ENCODE measurements at regions not wholly inside any gene's neighbourhood (a gene's known extent, or its start where the extent isn't known, plus 50 kb on each side); places are given as distances from the start of the nearest gene placed in this dataset.

DNA sequence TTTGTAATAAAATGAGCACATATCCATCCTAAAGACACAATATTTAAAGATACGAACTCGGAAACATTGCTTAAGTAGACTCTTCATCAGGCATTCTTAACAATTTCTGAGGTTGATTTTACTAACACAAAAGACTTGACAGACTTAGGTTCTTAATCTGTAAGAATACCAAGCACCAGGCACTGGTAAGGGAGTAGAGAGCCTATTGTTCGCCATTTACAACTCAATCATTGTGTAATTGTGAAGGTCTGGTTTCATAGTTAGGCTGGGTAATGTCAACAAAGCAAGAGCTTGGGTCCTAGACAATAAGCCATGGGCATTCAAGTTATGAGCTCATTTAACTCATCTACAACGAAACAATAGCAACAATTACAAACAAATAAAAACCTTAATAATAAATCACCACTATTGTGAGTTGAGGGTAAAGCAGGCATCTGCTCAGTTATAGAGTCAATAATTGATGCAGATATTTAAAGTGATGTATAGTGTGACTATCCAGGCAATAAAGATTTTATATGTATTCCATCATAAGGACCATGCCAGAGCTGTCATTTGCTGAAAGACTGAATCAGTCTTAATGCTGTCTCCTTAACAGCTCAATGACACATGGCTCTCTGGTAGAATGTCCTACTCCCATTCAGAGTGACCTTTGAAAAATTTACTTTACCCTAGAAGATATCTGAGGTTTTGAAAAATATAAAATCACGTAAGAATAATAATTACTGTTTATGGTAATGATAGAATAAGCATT is 664.0 kb upstream of the PCDH7 start:
- TF ChIP-seq, protein P1, sequence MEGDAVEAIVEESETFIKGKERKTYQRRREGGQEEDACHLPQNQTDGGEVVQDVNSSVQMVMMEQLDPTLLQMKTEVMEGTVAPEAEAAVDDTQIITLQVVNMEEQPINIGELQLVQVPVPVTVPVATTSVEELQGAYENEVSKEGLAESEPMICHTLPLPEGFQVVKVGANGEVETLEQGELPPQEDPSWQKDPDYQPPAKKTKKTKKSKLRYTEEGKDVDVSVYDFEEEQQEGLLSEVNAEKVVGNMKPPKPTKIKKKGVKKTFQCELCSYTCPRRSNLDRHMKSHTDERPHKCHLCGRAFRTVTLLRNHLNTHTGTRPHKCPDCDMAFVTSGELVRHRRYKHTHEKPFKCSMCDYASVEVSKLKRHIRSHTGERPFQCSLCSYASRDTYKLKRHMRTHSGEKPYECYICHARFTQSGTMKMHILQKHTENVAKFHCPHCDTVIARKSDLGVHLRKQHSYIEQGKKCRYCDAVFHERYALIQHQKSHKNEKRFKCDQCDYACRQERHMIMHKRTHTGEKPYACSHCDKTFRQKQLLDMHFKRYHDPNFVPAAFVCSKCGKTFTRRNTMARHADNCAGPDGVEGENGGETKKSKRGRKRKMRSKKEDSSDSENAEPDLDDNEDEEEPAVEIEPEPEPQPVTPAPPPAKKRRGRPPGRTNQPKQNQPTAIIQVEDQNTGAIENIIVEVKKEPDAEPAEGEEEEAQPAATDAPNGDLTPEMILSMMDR (tag by site-specific recombination; IDR thresholded peaks at IDR 0.05), result no peak
- TF ChIP-seq ZNF24 (tag by site-specific recombination; IDR thresholded peaks at IDR 0.05) (no peak), KLF16 (tag by site-specific recombination; IDR thresholded peaks at IDR 0.05) (no peak), TCF7L2 (IDR thresholded peaks at IDR 0.05; ENCODE audit: borderline replicate concordance, low read depth, low read length) (no peak)
- TF ChIP-seq, protein P2, sequence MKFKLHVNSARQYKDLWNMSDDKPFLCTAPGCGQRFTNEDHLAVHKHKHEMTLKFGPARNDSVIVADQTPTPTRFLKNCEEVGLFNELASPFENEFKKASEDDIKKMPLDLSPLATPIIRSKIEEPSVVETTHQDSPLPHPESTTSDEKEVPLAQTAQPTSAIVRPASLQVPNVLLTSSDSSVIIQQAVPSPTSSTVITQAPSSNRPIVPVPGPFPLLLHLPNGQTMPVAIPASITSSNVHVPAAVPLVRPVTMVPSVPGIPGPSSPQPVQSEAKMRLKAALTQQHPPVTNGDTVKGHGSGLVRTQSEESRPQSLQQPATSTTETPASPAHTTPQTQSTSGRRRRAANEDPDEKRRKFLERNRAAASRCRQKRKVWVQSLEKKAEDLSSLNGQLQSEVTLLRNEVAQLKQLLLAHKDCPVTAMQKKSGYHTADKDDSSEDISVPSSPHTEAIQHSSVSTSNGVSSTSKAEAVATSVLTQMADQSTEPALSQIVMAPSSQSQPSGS (tag by site-specific recombination; IDR thresholded peaks at IDR 0.05; ENCODE audit: low read depth), result no peak
- TF ChIP-seq, protein P3, sequence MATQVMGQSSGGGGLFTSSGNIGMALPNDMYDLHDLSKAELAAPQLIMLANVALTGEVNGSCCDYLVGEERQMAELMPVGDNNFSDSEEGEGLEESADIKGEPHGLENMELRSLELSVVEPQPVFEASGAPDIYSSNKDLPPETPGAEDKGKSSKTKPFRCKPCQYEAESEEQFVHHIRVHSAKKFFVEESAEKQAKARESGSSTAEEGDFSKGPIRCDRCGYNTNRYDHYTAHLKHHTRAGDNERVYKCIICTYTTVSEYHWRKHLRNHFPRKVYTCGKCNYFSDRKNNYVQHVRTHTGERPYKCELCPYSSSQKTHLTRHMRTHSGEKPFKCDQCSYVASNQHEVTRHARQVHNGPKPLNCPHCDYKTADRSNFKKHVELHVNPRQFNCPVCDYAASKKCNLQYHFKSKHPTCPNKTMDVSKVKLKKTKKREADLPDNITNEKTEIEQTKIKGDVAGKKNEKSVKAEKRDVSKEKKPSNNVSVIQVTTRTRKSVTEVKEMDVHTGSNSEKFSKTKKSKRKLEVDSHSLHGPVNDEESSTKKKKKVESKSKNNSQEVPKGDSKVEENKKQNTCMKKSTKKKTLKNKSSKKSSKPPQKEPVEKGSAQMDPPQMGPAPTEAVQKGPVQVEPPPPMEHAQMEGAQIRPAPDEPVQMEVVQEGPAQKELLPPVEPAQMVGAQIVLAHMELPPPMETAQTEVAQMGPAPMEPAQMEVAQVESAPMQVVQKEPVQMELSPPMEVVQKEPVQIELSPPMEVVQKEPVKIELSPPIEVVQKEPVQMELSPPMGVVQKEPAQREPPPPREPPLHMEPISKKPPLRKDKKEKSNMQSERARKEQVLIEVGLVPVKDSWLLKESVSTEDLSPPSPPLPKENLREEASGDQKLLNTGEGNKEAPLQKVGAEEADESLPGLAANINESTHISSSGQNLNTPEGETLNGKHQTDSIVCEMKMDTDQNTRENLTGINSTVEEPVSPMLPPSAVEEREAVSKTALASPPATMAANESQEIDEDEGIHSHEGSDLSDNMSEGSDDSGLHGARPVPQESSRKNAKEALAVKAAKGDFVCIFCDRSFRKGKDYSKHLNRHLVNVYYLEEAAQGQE (tag by site-specific recombination; IDR thresholded peaks at IDR 0.05), result no peak
- TF ChIP-seq, protein P4, sequence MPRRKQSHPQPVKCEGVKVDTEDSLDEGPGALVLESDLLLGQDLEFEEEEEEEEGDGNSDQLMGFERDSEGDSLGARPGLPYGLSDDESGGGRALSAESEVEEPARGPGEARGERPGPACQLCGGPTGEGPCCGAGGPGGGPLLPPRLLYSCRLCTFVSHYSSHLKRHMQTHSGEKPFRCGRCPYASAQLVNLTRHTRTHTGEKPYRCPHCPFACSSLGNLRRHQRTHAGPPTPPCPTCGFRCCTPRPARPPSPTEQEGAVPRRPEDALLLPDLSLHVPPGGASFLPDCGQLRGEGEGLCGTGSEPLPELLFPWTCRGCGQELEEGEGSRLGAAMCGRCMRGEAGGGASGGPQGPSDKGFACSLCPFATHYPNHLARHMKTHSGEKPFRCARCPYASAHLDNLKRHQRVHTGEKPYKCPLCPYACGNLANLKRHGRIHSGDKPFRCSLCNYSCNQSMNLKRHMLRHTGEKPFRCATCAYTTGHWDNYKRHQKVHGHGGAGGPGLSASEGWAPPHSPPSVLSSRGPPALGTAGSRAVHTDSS (tag by site-specific recombination; IDR thresholded peaks at IDR 0.05), result no peak
